NCI-H1694 treated with DMSO at 0.1 percent for 48 hours (cell line): ENCODE measurements at regions not wholly inside any gene's neighbourhood (a gene's known extent, or its start where the extent isn't known, plus 50 kb on each side); places are given as distances from the start of the nearest gene placed in this dataset.

ENCODE experiments used
- DNase-seq: peaks from one replicate; lab custom pipeline; 2025; lab: John Stamatoyannopoulos, UW

DNA sequence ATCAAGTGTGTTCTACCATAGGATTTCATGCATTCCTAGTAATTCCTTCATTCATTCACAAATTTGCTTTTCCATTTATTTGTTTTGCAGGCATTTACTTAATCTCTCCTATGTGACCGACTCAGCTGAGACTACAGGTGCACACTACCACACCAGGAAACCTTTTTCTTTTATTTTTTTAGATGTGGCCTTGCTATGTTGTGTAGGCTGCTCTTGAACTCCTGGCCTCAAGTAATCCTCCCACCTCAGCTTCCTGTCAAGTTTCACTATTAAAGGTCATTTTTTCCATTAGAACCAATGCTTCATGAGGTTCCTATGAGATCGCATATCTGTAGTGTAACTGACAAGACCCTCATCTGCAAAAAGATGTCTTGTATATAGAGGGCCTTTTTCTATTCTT is 1218.7 kb downstream of the VRK1 start:
- no peak for DNase-seq

- DNase-seq, result no peak
These were observed 1221.4 kb downstream of the VRK1 start for GRCh38 chr14:98018628-98019027.

- DNase-seq, result no peak
These were observed 1225.6 kb downstream of the VRK1 start for GRCh38 chr14:98022541-98023520.

DNA sequence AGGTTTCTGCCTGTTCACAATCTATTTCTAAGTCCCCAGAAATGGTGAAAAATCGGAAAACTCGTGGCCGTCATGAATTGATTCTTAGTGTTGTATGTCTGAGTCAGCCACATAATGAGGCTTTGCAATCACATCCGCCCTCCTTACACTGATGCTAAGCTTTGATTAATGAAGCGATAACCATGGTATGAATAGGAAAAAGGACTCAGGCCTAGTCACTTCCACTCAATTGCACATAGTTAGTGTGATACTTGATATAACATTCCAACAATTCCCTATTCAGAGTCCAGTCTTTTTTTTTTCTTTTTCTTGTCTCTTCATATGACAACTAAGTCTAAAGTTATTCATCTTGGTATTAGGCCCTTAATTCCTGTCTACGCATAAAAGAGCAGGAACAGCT is 1231.0 kb downstream of the VRK1 start:
- DNase-seq, result no peak

DNA sequence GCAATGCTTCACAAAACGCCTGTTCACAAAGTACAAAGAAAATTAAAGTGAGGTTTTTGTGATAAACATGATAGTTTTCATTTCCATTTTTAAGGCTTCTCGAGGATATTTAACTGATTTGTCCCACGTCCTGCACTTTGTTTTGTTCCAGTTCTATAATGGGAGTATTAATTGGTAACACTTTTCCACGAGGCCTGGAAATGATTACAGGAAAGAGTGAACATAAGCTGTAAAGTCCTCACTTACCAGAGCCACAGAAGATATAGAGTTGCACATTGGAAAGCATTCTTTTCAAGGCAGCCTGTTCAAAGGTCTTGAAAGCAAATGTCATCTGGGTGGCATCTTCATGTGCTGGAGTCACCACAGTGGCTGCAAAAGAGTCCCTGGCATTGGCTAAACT is 1236.6 kb downstream of the BCL11B start:
- DNase-seq, result no peak

GRCh38 chr14:98037831-98038230 is 1234.2 kb downstream of the BCL11B start:
- no peak for DNase-seq

GRCh38 chr14:98056946-98057345 is 1215.1 kb downstream of the BCL11B start:
- no peak for DNase-seq

DNA sequence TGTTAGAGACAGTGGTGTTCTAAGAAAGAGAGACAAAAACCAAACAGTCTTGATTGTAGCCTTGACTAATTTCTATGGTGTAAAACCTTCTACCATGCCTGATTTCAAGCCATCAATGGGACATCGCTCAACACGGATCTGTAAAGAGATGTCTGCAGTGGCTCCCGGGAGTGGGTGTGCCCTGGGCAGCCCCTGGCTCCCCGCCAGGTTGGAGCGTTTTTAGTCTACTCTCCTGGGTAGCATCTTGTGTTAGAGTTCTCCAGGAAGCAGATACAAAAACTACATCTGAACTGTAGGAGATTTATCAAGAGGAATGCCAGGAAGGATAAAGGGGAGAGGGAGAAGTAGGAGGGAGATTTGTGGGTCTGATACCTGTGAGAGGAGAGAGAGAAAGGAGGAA is 1212.9 kb downstream of the BCL11B start:
- DNase-seq, result no peak

- no peak for DNase-seq
These were observed 1209.9 kb downstream of the BCL11B start for GRCh38 chr14:98062083-98062482.

DNA sequence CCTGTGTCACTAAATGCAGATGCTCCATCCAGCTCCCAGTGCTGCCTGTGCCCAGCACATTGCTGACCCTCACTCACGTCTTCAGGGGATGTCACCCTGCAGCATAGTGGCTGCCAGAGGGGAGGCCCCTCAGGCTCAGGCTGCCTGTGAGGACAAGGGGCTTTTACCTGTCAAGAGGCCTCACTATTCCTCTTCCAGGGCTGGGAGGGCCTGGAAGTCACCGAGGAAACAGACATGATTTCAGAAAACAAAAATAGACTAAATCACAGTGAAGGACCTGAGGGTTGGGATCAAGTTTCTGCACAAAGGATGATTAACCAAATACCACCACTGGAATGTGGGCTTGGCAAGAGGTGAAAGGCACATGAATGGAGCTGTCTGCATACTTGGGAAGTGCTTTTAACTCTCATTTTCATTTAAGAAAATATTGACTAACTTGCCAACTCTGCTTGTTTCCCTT is 1202.3 kb downstream of the BCL11B start:
- no peak for DNase-seq

DNA sequence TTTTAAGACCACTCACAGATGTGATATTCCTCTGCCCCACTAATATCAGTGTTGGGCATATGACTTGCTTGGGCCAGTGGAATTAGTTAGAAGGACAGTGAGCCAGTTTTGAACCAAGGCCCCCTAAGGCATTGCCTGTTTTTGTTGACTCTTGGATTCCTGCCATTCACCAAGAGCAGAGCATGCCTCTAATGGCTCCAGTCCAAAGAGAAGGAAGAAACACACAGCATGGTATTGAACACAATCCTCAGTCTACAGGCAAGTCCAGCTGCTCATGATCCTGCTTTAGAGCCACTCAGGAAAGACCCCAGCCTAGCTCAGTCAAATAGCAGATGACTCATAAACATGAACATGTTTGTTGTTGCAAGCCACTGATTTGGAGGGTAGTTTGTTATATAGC is 1201.5 kb downstream of the BCL11B start:
- no peak for DNase-seq

DNA sequence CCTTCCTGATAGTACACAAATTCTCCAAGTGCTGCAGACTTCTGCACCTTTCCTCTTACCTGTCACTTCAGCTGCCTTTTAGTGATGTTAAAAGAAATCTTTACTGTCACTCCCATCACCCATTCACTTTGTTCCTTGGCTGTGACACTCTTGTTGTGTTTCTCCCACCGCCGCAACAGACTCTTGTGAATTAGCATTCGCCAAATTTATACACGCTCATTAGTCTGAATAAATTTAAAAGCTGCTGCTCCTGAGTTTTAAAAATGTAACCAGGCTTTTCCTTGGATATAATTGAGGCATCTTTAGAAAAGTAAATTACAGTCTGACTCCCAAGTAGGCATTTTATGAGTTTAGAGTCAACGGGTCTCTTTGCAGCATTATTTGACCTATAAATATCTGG is 1197.9 kb downstream of the BCL11B start:
- DNase-seq, result no peak

- DNase-seq, result no peak
These were observed 1194.8 kb downstream of the BCL11B start for GRCh38 chr14:98077176-98077575.

DNA sequence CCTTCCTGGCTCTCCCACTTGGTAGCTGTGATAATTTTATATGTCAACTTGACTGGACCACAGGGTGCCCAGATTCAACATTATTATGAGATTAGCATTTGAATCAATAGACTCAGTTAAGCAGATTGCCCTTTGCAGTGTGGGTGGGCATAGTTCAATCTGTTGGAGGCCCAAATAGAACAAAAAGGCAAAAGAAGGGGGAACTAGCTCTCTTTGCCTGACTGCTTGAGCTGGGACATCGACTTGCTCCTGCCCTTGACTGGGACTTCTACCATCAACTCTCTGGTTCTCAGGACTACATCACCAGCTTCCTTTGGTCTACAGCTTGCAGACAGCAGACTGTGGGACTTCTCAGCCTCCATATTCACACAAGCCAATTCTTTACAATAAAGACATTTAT is 1189.2 kb downstream of the BCL11B start:
- no peak for DNase-seq

DNA sequence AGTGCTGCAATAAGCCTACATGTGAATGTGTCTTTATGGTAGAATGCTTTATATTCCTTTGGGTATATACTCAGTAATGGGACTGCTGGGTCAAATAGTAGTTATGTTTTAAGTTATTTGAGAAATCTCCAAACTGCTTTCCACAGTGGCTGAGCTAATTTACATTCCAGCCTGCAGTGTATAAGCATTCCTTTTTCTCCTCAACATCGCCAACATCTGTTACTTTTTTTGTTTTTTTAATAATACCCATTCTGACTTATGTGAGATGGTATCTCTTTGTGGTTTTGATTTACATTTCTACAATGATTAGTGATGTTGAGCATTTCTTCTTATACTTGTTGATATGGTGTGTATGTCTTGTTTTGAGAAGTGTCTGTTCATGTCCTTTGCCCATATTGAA is 1186.2 kb downstream of the BCL11B start:
- no peak for DNase-seq

DNA sequence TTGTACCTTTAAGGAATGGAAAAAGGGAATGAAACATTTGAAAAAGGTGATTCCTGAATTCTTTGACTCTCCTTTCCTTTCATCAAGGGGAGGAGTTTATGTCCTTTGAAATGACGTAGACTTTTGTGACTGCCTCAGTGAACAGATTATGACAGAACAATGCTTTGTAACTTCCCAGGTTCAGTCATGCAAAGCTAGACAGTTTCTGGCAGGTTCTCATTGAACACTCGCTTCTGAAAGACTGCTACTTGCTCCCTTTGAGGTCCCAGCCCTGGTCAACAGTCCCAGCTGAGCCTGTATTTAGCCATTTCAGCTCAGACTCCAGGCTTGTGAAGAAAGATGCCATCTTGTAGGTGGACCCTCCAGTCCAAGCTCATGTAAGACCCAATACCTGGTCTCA is 1178.9 kb downstream of the BCL11B start:
- DNase-seq, result no peak

- no peak for DNase-seq
These were observed 1172.5 kb downstream of the BCL11B start for GRCh38 chr14:98099527-98099926.

GRCh38 chr14:98101323-98101722 is 1170.7 kb downstream of the BCL11B start:
- no peak for DNase-seq

DNA sequence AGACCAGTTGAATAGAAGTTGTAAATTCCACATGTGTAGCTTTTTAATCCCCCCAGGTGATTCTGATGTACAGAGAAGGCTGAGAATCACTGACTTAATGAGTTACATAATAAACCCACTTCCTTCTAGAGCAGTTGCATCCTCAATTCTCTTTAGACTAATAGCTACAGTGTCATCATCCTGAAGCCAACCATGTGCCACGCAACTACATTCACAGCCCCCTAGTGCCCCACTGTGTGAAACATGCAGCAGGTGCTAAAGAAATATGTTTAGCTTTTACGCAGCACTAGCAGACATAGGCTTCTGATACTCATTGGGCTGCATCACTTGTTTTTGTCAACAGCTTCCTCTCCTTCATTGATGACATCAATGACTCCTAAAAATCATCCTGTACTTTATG is 1168.3 kb downstream of the BCL11B start:
- no peak for DNase-seq

- no peak for DNase-seq
These were observed 1162.7 kb downstream of the BCL11B start for GRCh38 chr14:98109326-98109725.

DNA sequence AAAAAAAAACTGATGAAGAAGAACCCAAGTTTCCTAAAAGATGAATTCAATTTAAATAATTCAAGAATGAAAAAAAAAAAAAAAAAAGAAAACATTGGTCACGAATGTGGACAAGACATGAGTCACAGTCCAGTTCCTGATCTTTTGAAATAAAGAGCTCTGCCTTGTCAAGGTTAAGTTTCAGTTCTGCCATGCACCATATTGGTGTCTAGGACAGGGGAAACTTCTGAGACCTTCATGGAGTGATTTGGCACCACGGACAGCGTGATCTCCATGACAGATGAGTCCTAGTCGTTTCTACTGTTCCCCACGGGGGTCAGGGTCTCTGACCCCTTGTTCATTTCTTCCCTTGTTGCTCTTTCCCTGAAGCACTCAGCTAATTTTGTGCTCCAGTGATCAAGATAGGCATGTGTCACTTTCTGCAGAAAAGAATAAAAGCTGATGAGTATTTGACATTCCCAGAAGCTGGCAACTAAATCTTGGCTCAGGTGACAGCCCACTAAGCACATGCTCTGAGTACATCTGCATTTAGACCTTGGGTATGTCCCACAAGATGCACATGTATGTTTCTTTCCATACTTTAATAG is 1159.7 kb downstream of the BCL11B start:
- DNase-seq, result no peak

- no peak for DNase-seq
These were observed 1157.7 kb downstream of the BCL11B start for GRCh38 chr14:98114122-98114895.

DNA sequence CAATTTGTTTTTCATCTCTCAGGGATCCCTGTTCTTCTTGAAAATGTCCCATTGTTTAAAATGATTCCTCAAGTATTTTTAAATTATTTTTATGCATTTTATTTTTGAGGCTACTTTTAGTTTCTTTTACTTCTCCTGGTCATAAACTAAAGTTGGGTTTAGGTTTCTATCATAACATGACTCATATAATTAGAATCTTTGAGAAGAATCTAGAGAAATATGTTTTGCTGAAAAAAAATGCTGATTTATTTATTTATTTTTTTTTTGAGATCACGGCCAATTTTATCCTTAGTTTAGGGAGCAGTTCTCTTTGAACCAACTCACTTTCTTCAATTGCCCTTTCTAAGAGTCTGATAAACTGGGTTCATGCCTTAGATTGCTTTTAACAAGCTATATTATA is 1157.1 kb downstream of the BCL11B start:
- DNase-seq, result no peak
